ENCODE measurements at regions not wholly inside any gene's neighbourhood (a gene's known extent, or its start where the extent isn't known, plus 50 kb on each side); places are given as distances from the start of the nearest gene placed in this dataset.

- TF ChIP-seq, protein P1, sequence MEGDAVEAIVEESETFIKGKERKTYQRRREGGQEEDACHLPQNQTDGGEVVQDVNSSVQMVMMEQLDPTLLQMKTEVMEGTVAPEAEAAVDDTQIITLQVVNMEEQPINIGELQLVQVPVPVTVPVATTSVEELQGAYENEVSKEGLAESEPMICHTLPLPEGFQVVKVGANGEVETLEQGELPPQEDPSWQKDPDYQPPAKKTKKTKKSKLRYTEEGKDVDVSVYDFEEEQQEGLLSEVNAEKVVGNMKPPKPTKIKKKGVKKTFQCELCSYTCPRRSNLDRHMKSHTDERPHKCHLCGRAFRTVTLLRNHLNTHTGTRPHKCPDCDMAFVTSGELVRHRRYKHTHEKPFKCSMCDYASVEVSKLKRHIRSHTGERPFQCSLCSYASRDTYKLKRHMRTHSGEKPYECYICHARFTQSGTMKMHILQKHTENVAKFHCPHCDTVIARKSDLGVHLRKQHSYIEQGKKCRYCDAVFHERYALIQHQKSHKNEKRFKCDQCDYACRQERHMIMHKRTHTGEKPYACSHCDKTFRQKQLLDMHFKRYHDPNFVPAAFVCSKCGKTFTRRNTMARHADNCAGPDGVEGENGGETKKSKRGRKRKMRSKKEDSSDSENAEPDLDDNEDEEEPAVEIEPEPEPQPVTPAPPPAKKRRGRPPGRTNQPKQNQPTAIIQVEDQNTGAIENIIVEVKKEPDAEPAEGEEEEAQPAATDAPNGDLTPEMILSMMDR (IDR thresholded peaks at IDR 0.05), result no peak
- TF ChIP-seq POLR2AphosphoS5 (IDR thresholded peaks at IDR 0.05), result no peak
- no peak for TF ChIP-seq EP300 (IDR thresholded peaks at IDR 0.05; ENCODE audit: low read depth)
- TF ChIP-seq POLR2A (IDR thresholded peaks at IDR 0.05), result no peak
Measured at GRCh38 chr7:54680377-54681005, 78.5 kb downstream of the SEC61G start.
